Caco-2 (cell line): ENCODE measurements at regions not wholly inside any gene's neighbourhood (a gene's known extent, or its start where the extent isn't known, plus 50 kb on each side); places are given as distances from the start of the nearest gene placed in this dataset.

ENCODE experiments used
- BruUV-seq: library from RNA; stranded (reverse); fragments of 400-500 nt; replicated peaks from 2 replicates; lab custom pipeline; 2021; lab: Mats Ljungman, UMichigan
- CTCF ChIA-PET: fragments of 300-600 bp; sonication (Branson Sonifier 250); formaldehyde crosslinking; loops from one replicate; lab custom pipeline; 2022; ENCODE audit warnings: antibody characterized with exemption; lab: Charles Lee
- POLR2A ChIA-PET: fragments of 300-600 bp; sonication (Branson Sonifier 250); formaldehyde crosslinking; loops from one replicate; lab custom pipeline; 2022; ENCODE audit warnings: antibody characterized with exemption; lab: Charles Lee
- DNase-seq, 2 experiments: peaks; one replicate each; pipeline versions ENCODE4 v3.0.0 to v3.0.0-alpha.2; 2020 to 2022
- H3K27me3 ChIP-seq: replicated peaks from 2 replicates; pipeline ENCODE4 v1.6.0; 2011; ENCODE audit warnings: low read length; ENCODE audit not compliant: control insufficient read depth, insufficient read depth
- H3K36me3 ChIP-seq: 2 replicates; pipeline ENCODE4 v1.5.1; 2011; ENCODE audit warnings: low read length; ENCODE audit not compliant: control insufficient read depth, insufficient read depth
- H3K4me1 ChIP-seq: fragments of 250-450 bp; sonication (Bioruptor Pico); 2 replicates; pipeline ENCODE4 v1.5.1; 2020; ENCODE audit warnings: mild to moderate bottlenecking
- H3K4me3 ChIP-seq: 2 replicates; pipeline ENCODE4 v1.5.1; 2011; ENCODE audit warnings: low read depth, mild to moderate bottlenecking, control low read depth, low read length
- H3K9me3 ChIP-seq: fragments of 250-450 bp; sonication (Bioruptor Pico); 2 replicates; pipeline ENCODE4 v1.5.1; 2020; ENCODE audit warnings: mild to moderate bottlenecking, moderate library complexity
- H3K27ac Mint-ChIP-seq: one replicate; pipeline ENCODE4 v1.8.0; 2022; ENCODE audit warnings: mixed read lengths; ENCODE audit not compliant: unreplicated experiment
- H3K27me3 Mint-ChIP-seq: one replicate; pipeline ENCODE4 v1.8.0; 2022; ENCODE audit warnings: mixed read lengths; ENCODE audit not compliant: insufficient read depth, unreplicated experiment
- H3K36me3 Mint-ChIP-seq: one replicate; pipeline ENCODE4 v1.8.0; 2022; ENCODE audit warnings: mild to moderate bottlenecking, mixed read lengths; ENCODE audit not compliant: insufficient read depth, unreplicated experiment
- H3K4me1 Mint-ChIP-seq: one replicate; pipeline ENCODE4 v1.8.0; 2022; ENCODE audit warnings: low read depth, mixed read lengths; ENCODE audit not compliant: unreplicated experiment
- H3K4me3 Mint-ChIP-seq: one replicate; pipeline ENCODE4 v1.8.0; 2022; ENCODE audit warnings: mild to moderate bottlenecking, moderate library complexity, mixed read lengths; ENCODE audit not compliant: unreplicated experiment
- H3K9me3 Mint-ChIP-seq: one replicate; pipeline ENCODE4 v1.8.0; 2022; ENCODE audit warnings: mixed read lengths; ENCODE audit not compliant: unreplicated experiment
- intact Hi-C: fragments of 100-400 bp; cut with micrococcal nuclease; formaldehyde crosslinking; loops from one replicate; pipeline ENCODE4 v1.10.0; 2022; ENCODE audit not compliant: unreplicated experiment
- TF ChIP-seq, protein P1 (sequence below), 2 experiments: fragments of 200-600 bp in 1 of 2; IDR thresholded peaks; 1 replicate in 1 of 2; 2 replicates in 1 of 2; pipeline versions ENCODE4 v1.5.1 to v1.8.0; 2011 to 2022; ENCODE audit warnings: antibody characterized with exemption in 1 of 2, control low read depth in 1 of 2, inconsistent platforms in 1 of 2, low read depth in 1 of 2, low read length in 1 of 2, mild to moderate bottlenecking in 1 of 2, moderate library complexity in 1 of 2; ENCODE audit not compliant: insufficient read depth in 1 of 2, severe bottlenecking in 1 of 2, unreplicated experiment in 1 of 2

DNA sequence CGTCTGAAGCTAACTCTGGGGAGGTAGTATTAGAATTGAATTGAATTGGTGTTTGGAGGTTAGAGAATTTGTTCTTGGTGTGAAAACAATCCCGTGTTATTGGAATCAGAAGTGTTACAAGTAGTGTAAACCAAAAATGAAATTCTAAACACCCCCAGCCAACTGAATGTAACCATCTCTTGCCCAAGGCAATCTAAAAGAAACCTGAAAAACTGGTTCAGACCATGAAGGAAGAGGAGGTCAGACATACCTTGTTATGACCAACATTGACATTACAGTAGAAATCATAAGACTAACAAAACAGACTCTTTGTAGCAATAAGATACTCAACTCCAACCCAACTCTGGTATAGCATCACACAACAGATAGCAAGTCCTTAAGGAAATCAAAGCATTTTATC lies 159.0 kb downstream of the TUSC1 start:
- BruUV-seq, result no TSS peak
- intact Hi-C loops, result no loop called here
- Mint-ChIP-seq H3K27ac (no peak overlapping the region), H3K36me3 (no peaks in the 10 kb centered on the region), H3K9me3 (no peaks in the 10 kb centered on the region), H3K4me1 (no peaks in the 10 kb centered on the region), H3K4me3 (no peak overlapping the region), H3K27me3 (no peaks in the 10 kb centered on the region)
- Histone ChIP-seq H3K9me3 (no peaks in the 10 kb centered on the region), H3K4me3 (no peak overlapping the region), H3K4me1 (no peaks in the 10 kb centered on the region), H3K36me3 (no peaks in the 10 kb centered on the region), H3K27me3 (no peaks in the 10 kb centered on the region)
- TF ChIP-seq, protein P1, sequence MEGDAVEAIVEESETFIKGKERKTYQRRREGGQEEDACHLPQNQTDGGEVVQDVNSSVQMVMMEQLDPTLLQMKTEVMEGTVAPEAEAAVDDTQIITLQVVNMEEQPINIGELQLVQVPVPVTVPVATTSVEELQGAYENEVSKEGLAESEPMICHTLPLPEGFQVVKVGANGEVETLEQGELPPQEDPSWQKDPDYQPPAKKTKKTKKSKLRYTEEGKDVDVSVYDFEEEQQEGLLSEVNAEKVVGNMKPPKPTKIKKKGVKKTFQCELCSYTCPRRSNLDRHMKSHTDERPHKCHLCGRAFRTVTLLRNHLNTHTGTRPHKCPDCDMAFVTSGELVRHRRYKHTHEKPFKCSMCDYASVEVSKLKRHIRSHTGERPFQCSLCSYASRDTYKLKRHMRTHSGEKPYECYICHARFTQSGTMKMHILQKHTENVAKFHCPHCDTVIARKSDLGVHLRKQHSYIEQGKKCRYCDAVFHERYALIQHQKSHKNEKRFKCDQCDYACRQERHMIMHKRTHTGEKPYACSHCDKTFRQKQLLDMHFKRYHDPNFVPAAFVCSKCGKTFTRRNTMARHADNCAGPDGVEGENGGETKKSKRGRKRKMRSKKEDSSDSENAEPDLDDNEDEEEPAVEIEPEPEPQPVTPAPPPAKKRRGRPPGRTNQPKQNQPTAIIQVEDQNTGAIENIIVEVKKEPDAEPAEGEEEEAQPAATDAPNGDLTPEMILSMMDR (IDR thresholded peaks at IDR 0.05; ENCODE audit: insufficient read depth in 1 of 2, low read depth in 1 of 2, low read length in 1 of 2, severe bottlenecking in 1 of 2, unreplicated experiment in 1 of 2), result no peak
- ChIA-PET CTCF (no interaction called here), POLR2A (no interaction called here)
- peak in 1 of 2 experiments; percentile 0 for DNase-seq

DNA sequence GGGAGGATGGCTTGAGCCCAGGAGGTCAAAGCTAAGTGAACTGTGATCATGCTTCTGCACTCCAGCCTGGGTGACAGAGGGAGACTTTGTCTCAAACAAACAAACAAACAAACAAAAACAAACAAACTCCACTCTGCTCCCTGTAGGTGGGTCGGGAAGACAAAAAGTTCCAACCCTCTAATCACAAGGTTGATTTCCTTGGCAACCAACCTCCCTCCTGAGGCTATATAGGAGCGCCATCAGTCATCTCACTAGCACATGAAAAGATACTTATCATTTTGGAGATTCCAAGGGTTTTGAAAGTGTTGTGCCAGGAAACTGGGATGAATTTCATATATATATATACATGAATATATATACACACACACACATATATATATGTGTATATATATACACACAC lies 160.5 kb downstream of the TUSC1 start:
- no peaks in the 10 kb centered on the region for H3K4me1 Mint-ChIP-seq
- H3K27me3 Mint-ChIP-seq, result no peaks in the 10 kb centered on the region
- POLR2A ChIA-PET, result no interaction called here
- CTCF ChIA-PET, result no interaction called here
- H3K9me3 ChIP-seq, result no peaks in the 10 kb centered on the region
- H3K36me3 Mint-ChIP-seq, result no peaks in the 10 kb centered on the region
- no peak for DNase-seq
- H3K4me3 Mint-ChIP-seq, result no peak overlapping the region
- no peak overlapping the region for H3K4me3 ChIP-seq
- TF ChIP-seq, protein P1 (IDR thresholded peaks at IDR 0.05; ENCODE audit: insufficient read depth in 1 of 2, low read depth in 1 of 2, low read length in 1 of 2, severe bottlenecking in 1 of 2, unreplicated experiment in 1 of 2), result no peak
- no TSS peak for BruUV-seq
- H3K36me3 ChIP-seq, result no peaks in the 10 kb centered on the region
- intact Hi-C loops, result no loop called here
- H3K27ac Mint-ChIP-seq, result no peak overlapping the region
- no peaks in the 10 kb centered on the region for H3K27me3 ChIP-seq
- no peaks in the 10 kb centered on the region for H3K4me1 ChIP-seq
- H3K9me3 Mint-ChIP-seq, result no peaks in the 10 kb centered on the region

- no peak overlapping the region for H3K27ac Mint-ChIP-seq
- H3K36me3 Mint-ChIP-seq, result no peaks in the 10 kb centered on the region
- POLR2A ChIA-PET, result no interaction called here
- CTCF ChIA-PET, result no interaction called here
- no peaks in the 10 kb centered on the region for H3K27me3 Mint-ChIP-seq
- TF ChIP-seq, protein P1 (IDR thresholded peaks at IDR 0.05; ENCODE audit: insufficient read depth in 1 of 2, low read depth in 1 of 2, low read length in 1 of 2, severe bottlenecking in 1 of 2, unreplicated experiment in 1 of 2), result no peak
- H3K4me3 Mint-ChIP-seq, result no peak overlapping the region
- Histone ChIP-seq H3K36me3 (no peaks in the 10 kb centered on the region), H3K27me3 (no peaks in the 10 kb centered on the region), H3K9me3 (no peaks in the 10 kb centered on the region), H3K4me1 (no peaks in the 10 kb centered on the region), H3K4me3 (no peak overlapping the region)
- intact Hi-C loops, result no loop called here
- no TSS peak for BruUV-seq
- H3K4me1 Mint-ChIP-seq, result no peaks in the 10 kb centered on the region
- no peak for DNase-seq
- H3K9me3 Mint-ChIP-seq, result no peaks in the 10 kb centered on the region
These were observed 164.7 kb downstream of the TUSC1 start for GRCh38 chr9:25513509-25514033.
